ENCODE measurements at regions not wholly inside any gene's neighbourhood (a gene's known extent, or its start where the extent isn't known, plus 50 kb on each side); places are given as distances from the start of the nearest gene placed in this dataset.
"Not testable (repeated sequence)": the region's sequence is repeated elsewhere in the genome, so short reads cannot be mapped to it uniquely, and the experiment has no call there.

GRCh38 chr2:225841314-225841713, 441.8 kb downstream of the NYAP2 start:
- no peak for DNase-seq (ENCODE audit: low read depth in 3 of 3)

- DNase-seq (ENCODE audit: low read depth in 3 of 3), result no peak
Measured at GRCh38 chr2:225837328-225837727, 437.8 kb downstream of the NYAP2 start.

GRCh38 chr2:225824748-225825449, 425.4 kb downstream of the NYAP2 start:
- DNase-seq (ENCODE audit: low read depth in 3 of 3), result no peak

- DNase-seq (ENCODE audit: low read depth in 3 of 3), result no peak
Measured at GRCh38 chr2:225821351-225821750, 421.8 kb downstream of the NYAP2 start.

GRCh38 chr2:225820826-225821225, 421.3 kb downstream of the NYAP2 start:
- no peak for DNase-seq (ENCODE audit: low read depth in 3 of 3)

GRCh38 chr2:225814554-225814953, 415.0 kb downstream of the NYAP2 start:
- DNase-seq (ENCODE audit: low read depth in 3 of 3), result no peak

- no peak for DNase-seq (ENCODE audit: low read depth in 3 of 3)
Measured at GRCh38 chr2:225806105-225806504, 406.6 kb downstream of the NYAP2 start.

GRCh38 chr2:225802076-225802475, 402.6 kb downstream of the NYAP2 start:
- not testable (repeated sequence) for DNase-seq (ENCODE audit: low read depth in 3 of 3)

GRCh38 chr2:225797394-225797793, 397.9 kb downstream of the NYAP2 start:
- no peak for DNase-seq (ENCODE audit: low read depth in 3 of 3)

- DNase-seq (ENCODE audit: low read depth in 3 of 3), result no peak
Measured at GRCh38 chr2:225794652-225795400, 395.3 kb downstream of the NYAP2 start.

GRCh38 chr2:225793736-225794550, 394.4 kb downstream of the NYAP2 start:
- DNase-seq (ENCODE audit: low read depth in 3 of 3), result no peak

GRCh38 chr2:225788571-225789094, 389.1 kb downstream of the NYAP2 start:
- DNase-seq (ENCODE audit: low read depth in 3 of 3), result no peak

- no peak for DNase-seq (ENCODE audit: low read depth in 3 of 3)
Measured at GRCh38 chr2:225787497-225787896, 388.0 kb downstream of the NYAP2 start.

GRCh38 chr2:225781991-225782390, 382.5 kb downstream of the NYAP2 start:
- no peak for DNase-seq (ENCODE audit: low read depth in 3 of 3)

- DNase-seq (ENCODE audit: low read depth in 3 of 3), result no peak
Measured at GRCh38 chr2:225781145-225781544, 381.6 kb downstream of the NYAP2 start.

GRCh38 chr2:225779829-225780228, 380.3 kb downstream of the NYAP2 start:
- DNase-seq (ENCODE audit: low read depth in 3 of 3), result no peak

GRCh38 chr2:225773148-225773547, 373.6 kb downstream of the NYAP2 start:
- no peak for DNase-seq (ENCODE audit: low read depth in 3 of 3)

- DNase-seq (ENCODE audit: low read depth in 3 of 3), result no peak
Measured at GRCh38 chr2:225771701-225772100, 372.2 kb downstream of the NYAP2 start.

- no peak for DNase-seq (ENCODE audit: low read depth in 3 of 3)
Measured at GRCh38 chr2:225768741-225769140, 369.2 kb downstream of the NYAP2 start.

- DNase-seq (ENCODE audit: low read depth in 3 of 3), result no peak
Measured at GRCh38 chr2:225766431-225766830, 366.9 kb downstream of the NYAP2 start.

GRCh38 chr2:225765820-225766219, 366.3 kb downstream of the NYAP2 start:
- no peak for DNase-seq (ENCODE audit: low read depth in 3 of 3)

GRCh38 chr2:225764346-225764745, 364.8 kb downstream of the NYAP2 start:
- DNase-seq (ENCODE audit: low read depth in 3 of 3), result no peak

All from stimulated activated CD4-positive, alpha-beta T cell treated with anti-CD3 and anti-CD28 coated beads, TNF-alpha, amount 100 ng/mL, for 24 hours (primary cell).